ENCODE measurements at regions not wholly inside any gene's neighbourhood (a gene's known extent, or its start where the extent isn't known, plus 50 kb on each side); places are given as distances from the start of the nearest gene placed in this dataset.

DNA sequence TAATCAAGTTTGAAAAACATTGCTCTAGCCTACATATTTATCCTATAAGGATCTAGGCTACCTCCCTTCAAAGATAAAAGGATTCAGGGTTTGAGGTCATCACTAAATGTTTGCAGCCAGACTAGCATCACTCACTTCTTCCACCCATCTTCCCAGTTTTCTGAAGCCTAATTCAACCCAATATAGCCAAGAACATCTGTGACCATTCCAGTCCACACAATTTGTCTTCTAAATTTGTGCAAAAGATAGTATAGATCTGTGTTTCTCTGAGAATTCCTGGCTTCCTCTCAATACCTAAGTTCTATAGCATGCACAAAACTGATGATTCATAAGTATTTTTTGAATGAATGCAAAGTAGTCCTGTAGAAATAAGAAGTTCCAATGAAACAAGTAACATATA lies 103.0 kb upstream of the CDK1 start:
- H3K9me3 ChIP-seq (ENCODE audit: control insufficient read depth in 3 of 3, low read length in 3 of 3) = peaks cover 0 to 5% (median 0%) of the 10 kb centered on the region in 3 donors
- H3K36me3 ChIP-seq (ENCODE audit: control insufficient read depth in 3 of 3, insufficient read depth in 3 of 3, low read length in 3 of 3) = no peaks in the 10 kb centered on the region
- no peak overlapping the region for H3K4me3 ChIP-seq (ENCODE audit: low read length in 3 of 3)
- no peak overlapping the region for H3K9ac ChIP-seq (ENCODE audit: low read depth in 1 of 3, low read length in 3 of 3)
- no peaks in the 10 kb centered on the region for H3K27me3 ChIP-seq (ENCODE audit: control insufficient read depth in 3 of 3, insufficient read depth in 3 of 3, low read length in 3 of 3)
- no peak overlapping the region for H3K27ac ChIP-seq (ENCODE audit: low read depth, low read length)
- H3K4me1 ChIP-seq (ENCODE audit: control insufficient read depth in 3 of 3, insufficient read depth in 3 of 3, low read length in 3 of 3) = no peaks in the 10 kb centered on the region

DNA sequence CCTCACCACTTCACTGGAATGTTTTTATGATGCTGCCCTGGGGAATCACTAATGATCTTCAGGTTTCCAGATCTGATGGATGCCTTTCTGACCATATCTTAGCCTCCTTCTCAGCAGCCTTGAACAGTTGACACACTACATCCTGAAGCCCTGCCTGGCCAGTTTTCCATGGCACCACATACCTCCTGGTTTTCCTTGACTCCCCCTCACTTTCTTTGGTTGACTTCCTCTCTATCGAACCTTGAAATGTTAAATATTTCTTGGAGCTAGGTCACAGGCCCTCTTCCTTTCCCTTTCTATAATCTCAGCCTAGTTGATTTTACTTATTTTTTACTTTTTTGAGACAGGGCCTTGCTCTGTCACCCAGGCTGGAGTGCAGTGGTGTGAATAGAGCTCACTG lies 108.8 kb upstream of the CDK1 start:
- H3K9me3 ChIP-seq (ENCODE audit: control insufficient read depth in 3 of 3, low read length in 3 of 3) = peaks cover 0 to 5% (median 0%) of the 10 kb centered on the region in 3 donors
- no peak overlapping the region for H3K9ac ChIP-seq (ENCODE audit: low read depth in 1 of 3, low read length in 3 of 3)
- no peaks in the 10 kb centered on the region for H3K27me3 ChIP-seq (ENCODE audit: control insufficient read depth in 3 of 3, insufficient read depth in 3 of 3, low read length in 3 of 3)
- H3K36me3 ChIP-seq (ENCODE audit: control insufficient read depth in 3 of 3, insufficient read depth in 3 of 3, low read length in 3 of 3) = no peaks in the 10 kb centered on the region
- H3K4me3 ChIP-seq (ENCODE audit: low read length in 3 of 3) = no peak overlapping the region
- no peaks in the 10 kb centered on the region for H3K4me1 ChIP-seq (ENCODE audit: control insufficient read depth in 3 of 3, insufficient read depth in 3 of 3, low read length in 3 of 3)
- H3K27ac ChIP-seq (ENCODE audit: low read depth, low read length) = no peak overlapping the region

DNA sequence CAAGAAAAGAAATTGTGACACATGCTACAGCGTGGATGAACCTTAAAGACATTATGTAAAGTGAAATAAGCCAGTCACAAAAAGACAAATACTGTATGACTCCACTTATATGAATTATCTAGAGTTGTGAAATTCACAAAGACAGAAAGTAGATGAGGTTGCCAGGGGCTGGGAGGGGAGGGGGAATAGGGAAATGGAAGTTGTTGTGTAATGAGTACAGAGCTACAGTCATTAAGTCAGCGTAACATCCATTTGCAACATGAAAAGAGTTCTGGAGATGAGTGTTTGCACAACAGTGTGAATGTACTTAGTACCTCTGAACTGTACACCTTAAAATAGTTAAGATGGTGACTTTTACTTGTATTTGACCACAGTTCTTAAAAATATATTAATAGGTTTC lies 112.1 kb upstream of the CDK1 start:
- H3K9me3 ChIP-seq (ENCODE audit: control insufficient read depth in 3 of 3, low read length in 3 of 3) = no peaks in the 10 kb centered on the region
- H3K4me3 ChIP-seq (ENCODE audit: low read length in 3 of 3) = no peak overlapping the region
- H3K9ac ChIP-seq (ENCODE audit: low read depth in 1 of 3, low read length in 3 of 3) = no peak overlapping the region
- no peak overlapping the region for H3K27ac ChIP-seq (ENCODE audit: low read depth, low read length)
- H3K36me3 ChIP-seq (ENCODE audit: control insufficient read depth in 3 of 3, insufficient read depth in 3 of 3, low read length in 3 of 3) = no peaks in the 10 kb centered on the region
- no peaks in the 10 kb centered on the region for H3K4me1 ChIP-seq (ENCODE audit: control insufficient read depth in 3 of 3, insufficient read depth in 3 of 3, low read length in 3 of 3)
- H3K27me3 ChIP-seq (ENCODE audit: control insufficient read depth in 3 of 3, insufficient read depth in 3 of 3, low read length in 3 of 3) = no peaks in the 10 kb centered on the region

DNA sequence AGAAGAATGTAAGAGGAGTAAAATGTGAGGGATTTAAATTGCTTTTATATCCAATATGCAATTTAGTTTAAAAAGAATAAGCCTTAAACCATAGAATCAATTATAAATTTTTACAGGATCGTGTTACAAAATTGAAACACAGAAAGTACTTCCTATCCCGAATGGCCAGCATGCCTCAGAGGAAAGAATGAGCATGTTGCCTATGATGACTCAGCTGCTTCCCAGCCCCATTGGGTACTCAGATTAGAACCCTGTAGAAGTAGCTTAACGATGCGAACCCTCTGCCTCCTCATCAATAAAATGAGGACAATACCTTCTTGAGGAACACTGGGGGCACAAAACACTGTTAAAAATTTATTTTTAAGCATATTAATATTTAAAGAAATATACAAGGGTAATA lies 113.4 kb upstream of the CDK1 start:
- Histone ChIP-seq H3K9ac (ENCODE audit: low read depth in 1 of 3, low read length in 3 of 3) (no peak overlapping the region), H3K27me3 (ENCODE audit: control insufficient read depth in 3 of 3, insufficient read depth in 3 of 3, low read length in 3 of 3) (no peaks in the 10 kb centered on the region), H3K36me3 (ENCODE audit: control insufficient read depth in 3 of 3, insufficient read depth in 3 of 3, low read length in 3 of 3) (no peaks in the 10 kb centered on the region), H3K4me1 (ENCODE audit: control insufficient read depth in 3 of 3, insufficient read depth in 3 of 3, low read length in 3 of 3) (no peaks in the 10 kb centered on the region), H3K9me3 (ENCODE audit: control insufficient read depth in 3 of 3, low read length in 3 of 3) (no peaks in the 10 kb centered on the region), H3K4me3 (ENCODE audit: low read length in 3 of 3) (no peak overlapping the region), H3K27ac (ENCODE audit: low read depth, low read length) (no peak overlapping the region)

DNA sequence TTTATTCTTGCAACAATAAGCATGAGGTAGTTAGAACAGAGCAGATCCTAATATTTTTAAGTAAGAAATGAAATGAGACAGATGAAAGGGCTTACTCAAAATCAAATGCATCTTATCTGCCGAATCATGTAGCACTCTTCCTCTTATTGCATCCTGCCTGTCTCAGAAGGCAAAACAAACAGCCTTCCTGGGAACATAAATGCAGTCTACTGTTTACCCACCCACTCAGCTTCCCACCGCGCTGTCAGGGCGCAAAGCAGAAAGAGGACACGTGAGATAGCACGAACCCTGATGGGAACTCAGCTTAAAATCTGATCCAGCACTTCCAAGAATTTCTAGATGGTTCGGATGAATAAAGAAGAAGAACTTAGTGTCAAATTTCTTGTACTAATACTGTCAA lies 114.4 kb upstream of the CDK1 start:
- Histone ChIP-seq H3K9me3 (ENCODE audit: control insufficient read depth in 3 of 3, low read length in 3 of 3) (peaks cover 0 to 2% (median 0%) of the 10 kb centered on the region in 3 donors), H3K27me3 (ENCODE audit: control insufficient read depth in 3 of 3, insufficient read depth in 3 of 3, low read length in 3 of 3) (no peaks in the 10 kb centered on the region), H3K27ac (ENCODE audit: low read depth, low read length) (no peak overlapping the region), H3K4me1 (ENCODE audit: control insufficient read depth in 3 of 3, insufficient read depth in 3 of 3, low read length in 3 of 3) (no peaks in the 10 kb centered on the region), H3K9ac (ENCODE audit: low read depth in 1 of 3, low read length in 3 of 3) (no peak overlapping the region), H3K4me3 (ENCODE audit: low read length in 3 of 3) (no peak overlapping the region), H3K36me3 (ENCODE audit: control insufficient read depth in 3 of 3, insufficient read depth in 3 of 3, low read length in 3 of 3) (no peaks in the 10 kb centered on the region)

DNA sequence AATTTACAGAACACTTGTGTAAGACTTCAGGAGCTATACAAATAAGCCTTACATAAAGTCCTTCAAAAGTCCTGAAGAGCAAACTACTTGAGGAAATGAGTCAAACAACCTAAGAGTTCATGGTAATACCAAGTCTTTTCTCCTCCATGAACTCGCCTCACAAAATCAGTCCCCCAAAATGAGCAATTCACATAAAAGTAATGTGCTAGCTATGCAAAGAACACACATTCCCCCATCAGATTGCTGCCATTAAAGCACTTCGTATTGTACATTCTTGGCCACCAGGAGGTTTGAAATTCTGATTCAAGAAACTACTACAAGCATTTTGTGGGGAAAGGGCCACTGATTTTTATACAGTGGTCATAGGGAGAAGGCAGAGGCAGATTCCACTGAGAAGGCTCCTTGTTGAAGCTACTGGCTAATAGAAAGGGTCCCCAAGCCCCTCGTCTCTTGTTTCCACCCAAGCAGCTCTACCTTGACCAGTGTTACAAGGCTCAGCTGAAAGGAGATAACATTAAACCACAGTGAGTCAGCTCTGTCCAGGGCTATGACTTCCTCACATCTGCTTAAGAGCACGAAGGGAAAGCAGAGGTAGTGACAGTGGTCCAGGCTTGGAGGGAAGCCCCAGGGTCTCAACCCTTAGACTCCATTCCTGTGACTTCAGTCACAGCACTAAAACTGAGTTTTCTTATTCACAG lies 115.2 kb upstream of the CDK1 start:
- no peaks in the 10 kb centered on the region for H3K27me3 ChIP-seq (ENCODE audit: control insufficient read depth in 3 of 3, insufficient read depth in 3 of 3, low read length in 3 of 3)
- H3K4me3 ChIP-seq (ENCODE audit: low read length in 3 of 3) = no peak overlapping the region
- no peaks in the 10 kb centered on the region for H3K36me3 ChIP-seq (ENCODE audit: control insufficient read depth in 3 of 3, insufficient read depth in 3 of 3, low read length in 3 of 3)
- H3K27ac ChIP-seq (ENCODE audit: low read depth, low read length) = no peak overlapping the region
- H3K9ac ChIP-seq (ENCODE audit: low read depth in 1 of 3, low read length in 3 of 3) = no peak overlapping the region
- peaks cover 0 to 2% (median 0%) of the 10 kb centered on the region in 3 donors for H3K9me3 ChIP-seq (ENCODE audit: control insufficient read depth in 3 of 3, low read length in 3 of 3)
- no peaks in the 10 kb centered on the region for H3K4me1 ChIP-seq (ENCODE audit: control insufficient read depth in 3 of 3, insufficient read depth in 3 of 3, low read length in 3 of 3)

DNA sequence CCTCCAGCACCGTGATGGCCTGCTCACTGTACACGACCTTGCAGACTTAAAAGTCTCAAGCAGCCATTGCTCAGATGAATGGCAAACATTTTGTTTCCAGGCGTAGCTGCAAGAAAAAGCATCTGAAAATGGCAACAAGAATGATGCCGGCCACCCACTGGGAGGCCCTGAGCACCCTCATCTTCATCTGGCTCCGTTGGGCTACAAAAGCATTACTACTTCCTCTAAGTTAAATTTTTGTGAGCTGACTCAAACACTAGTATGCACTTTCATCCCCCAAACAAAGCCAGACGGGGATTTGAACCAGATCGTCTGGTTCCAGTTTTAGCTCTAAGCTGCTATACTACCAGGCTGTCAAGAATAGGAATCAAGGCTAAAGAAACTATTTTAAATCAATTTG lies 116.6 kb upstream of the CDK1 start:
- H3K27ac ChIP-seq (ENCODE audit: low read depth, low read length) = no peak overlapping the region

DNA sequence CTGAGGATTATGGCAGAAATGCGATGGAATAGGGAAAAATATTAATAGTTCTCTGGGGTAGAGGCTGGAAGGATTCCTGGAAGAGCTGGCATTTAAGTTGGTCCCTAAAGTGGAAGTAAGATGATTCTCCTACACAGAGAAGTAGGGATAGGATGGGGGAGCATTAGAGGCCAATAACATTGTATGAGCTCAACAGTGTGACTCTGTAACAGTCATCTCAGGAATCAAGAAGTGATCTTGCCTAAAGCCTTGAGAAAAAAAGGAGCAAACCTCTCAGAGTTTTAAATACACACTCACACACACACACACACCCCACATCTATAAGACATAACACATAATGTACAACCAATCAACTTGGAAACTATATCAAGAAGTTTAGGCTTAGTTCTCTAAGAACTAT lies 117.7 kb upstream of the CDK1 start:
- no peaks in the 10 kb centered on the region for H3K4me1 ChIP-seq (ENCODE audit: control insufficient read depth in 3 of 3, insufficient read depth in 3 of 3, low read length in 3 of 3)
- peaks cover 0 to 2% (median 0%) of the 10 kb centered on the region in 3 donors for H3K9me3 ChIP-seq (ENCODE audit: control insufficient read depth in 3 of 3, low read length in 3 of 3)
- no peak overlapping the region for H3K4me3 ChIP-seq (ENCODE audit: low read length in 3 of 3)
- H3K27me3 ChIP-seq (ENCODE audit: control insufficient read depth in 3 of 3, insufficient read depth in 3 of 3, low read length in 3 of 3) = no peaks in the 10 kb centered on the region
- H3K27ac ChIP-seq (ENCODE audit: low read depth, low read length) = no peak overlapping the region
- H3K36me3 ChIP-seq (ENCODE audit: control insufficient read depth in 3 of 3, insufficient read depth in 3 of 3, low read length in 3 of 3) = no peaks in the 10 kb centered on the region
- no peak overlapping the region for H3K9ac ChIP-seq (ENCODE audit: low read depth in 1 of 3, low read length in 3 of 3)

More for the DNA sequence above, 116.6 kb upstream of the CDK1 start:
- no peaks in the 10 kb centered on the region for H3K27me3 ChIP-seq (ENCODE audit: control insufficient read depth in 3 of 3, insufficient read depth in 3 of 3, low read length in 3 of 3)
- no peak overlapping the region for H3K4me3 ChIP-seq (ENCODE audit: low read length in 3 of 3)
- peaks cover 0 to 2% (median 0%) of the 10 kb centered on the region in 3 donors for H3K9me3 ChIP-seq (ENCODE audit: control insufficient read depth in 3 of 3, low read length in 3 of 3)
- no peak overlapping the region for H3K9ac ChIP-seq (ENCODE audit: low read depth in 1 of 3, low read length in 3 of 3)
- no peaks in the 10 kb centered on the region for H3K36me3 ChIP-seq (ENCODE audit: control insufficient read depth in 3 of 3, insufficient read depth in 3 of 3, low read length in 3 of 3)
- H3K4me1 ChIP-seq (ENCODE audit: control insufficient read depth in 3 of 3, insufficient read depth in 3 of 3, low read length in 3 of 3) = no peaks in the 10 kb centered on the region

DNA sequence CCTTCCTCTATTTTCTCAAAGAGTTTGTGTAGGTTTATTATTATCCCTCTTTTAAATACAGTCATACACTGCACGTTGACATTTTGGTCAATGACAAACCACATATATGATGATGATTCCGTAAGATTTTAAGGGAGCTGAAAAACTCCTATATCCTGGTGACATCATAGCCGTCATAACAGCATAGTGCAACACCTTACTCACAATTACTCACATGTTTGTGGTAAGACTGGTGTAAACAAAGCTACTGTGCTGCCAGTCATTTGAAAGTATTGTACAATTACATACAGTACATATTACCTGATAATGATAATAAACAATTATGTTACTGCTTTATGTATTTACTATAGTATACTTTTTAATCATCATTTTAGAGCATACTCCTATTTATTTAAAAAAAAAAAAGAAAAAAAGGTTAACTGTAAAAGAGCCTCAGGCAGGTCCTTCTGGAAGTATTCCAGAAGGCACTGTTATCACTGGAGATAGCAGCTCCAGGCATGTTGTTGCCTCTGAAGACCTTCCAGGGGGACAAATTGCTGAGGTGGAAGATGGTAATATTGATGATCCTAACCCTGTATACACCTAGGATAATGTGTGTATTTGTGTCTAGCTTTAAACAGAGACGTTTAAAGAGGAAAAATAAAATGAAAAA lies 123.3 kb upstream of the CDK1 start:
- Histone ChIP-seq H3K27ac (ENCODE audit: low read depth, low read length) (no peak overlapping the region), H3K4me3 (ENCODE audit: low read length in 3 of 3) (no peak overlapping the region), H3K36me3 (ENCODE audit: control insufficient read depth in 3 of 3, insufficient read depth in 3 of 3, low read length in 3 of 3) (no peaks in the 10 kb centered on the region), H3K9ac (ENCODE audit: low read depth in 1 of 3, low read length in 3 of 3) (no peak overlapping the region), H3K9me3 (ENCODE audit: control insufficient read depth in 3 of 3, low read length in 3 of 3) (peaks cover 0 to 2% (median 0%) of the 10 kb centered on the region in 3 donors), H3K27me3 (ENCODE audit: control insufficient read depth in 3 of 3, insufficient read depth in 3 of 3, low read length in 3 of 3) (no peaks in the 10 kb centered on the region), H3K4me1 (ENCODE audit: control insufficient read depth in 3 of 3, insufficient read depth in 3 of 3, low read length in 3 of 3) (no peaks in the 10 kb centered on the region)

DNA sequence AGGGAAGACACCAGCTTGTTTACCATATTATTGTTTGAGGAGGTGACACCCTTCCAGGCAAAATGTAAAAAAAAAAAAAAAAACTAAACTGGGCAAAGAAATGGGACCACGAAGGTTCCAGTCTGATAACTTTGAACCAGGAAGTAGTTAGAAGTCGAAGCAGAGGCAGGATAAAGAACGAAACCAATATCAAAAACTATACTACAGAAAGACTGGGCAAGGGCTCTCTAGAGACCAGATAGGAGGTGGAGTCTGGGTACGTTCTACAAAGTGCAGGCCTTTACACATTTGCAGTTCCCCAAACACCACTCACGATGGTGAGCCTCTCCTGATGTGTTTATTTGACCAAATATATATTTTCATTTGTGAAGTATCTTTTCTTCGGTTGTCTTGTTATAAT lies 125.7 kb upstream of the CDK1 start:
- no peak overlapping the region for H3K27ac ChIP-seq (ENCODE audit: low read depth, low read length)
- no peaks in the 10 kb centered on the region for H3K9me3 ChIP-seq (ENCODE audit: control insufficient read depth in 3 of 3, low read length in 3 of 3)
- no peaks in the 10 kb centered on the region for H3K36me3 ChIP-seq (ENCODE audit: control insufficient read depth in 3 of 3, insufficient read depth in 3 of 3, low read length in 3 of 3)
- H3K4me3 ChIP-seq (ENCODE audit: low read length in 3 of 3) = no peak overlapping the region
- no peaks in the 10 kb centered on the region for H3K27me3 ChIP-seq (ENCODE audit: control insufficient read depth in 3 of 3, insufficient read depth in 3 of 3, low read length in 3 of 3)
- H3K9ac ChIP-seq (ENCODE audit: low read depth in 1 of 3, low read length in 3 of 3) = no peak overlapping the region
- H3K4me1 ChIP-seq (ENCODE audit: control insufficient read depth in 3 of 3, insufficient read depth in 3 of 3, low read length in 3 of 3) = no peaks in the 10 kb centered on the region
